ENCODE measurements at regions not wholly inside any gene's neighbourhood (a gene's known extent, or its start where the extent isn't known, plus 50 kb on each side); places are given as distances from the start of the nearest gene placed in this dataset.

DNA sequence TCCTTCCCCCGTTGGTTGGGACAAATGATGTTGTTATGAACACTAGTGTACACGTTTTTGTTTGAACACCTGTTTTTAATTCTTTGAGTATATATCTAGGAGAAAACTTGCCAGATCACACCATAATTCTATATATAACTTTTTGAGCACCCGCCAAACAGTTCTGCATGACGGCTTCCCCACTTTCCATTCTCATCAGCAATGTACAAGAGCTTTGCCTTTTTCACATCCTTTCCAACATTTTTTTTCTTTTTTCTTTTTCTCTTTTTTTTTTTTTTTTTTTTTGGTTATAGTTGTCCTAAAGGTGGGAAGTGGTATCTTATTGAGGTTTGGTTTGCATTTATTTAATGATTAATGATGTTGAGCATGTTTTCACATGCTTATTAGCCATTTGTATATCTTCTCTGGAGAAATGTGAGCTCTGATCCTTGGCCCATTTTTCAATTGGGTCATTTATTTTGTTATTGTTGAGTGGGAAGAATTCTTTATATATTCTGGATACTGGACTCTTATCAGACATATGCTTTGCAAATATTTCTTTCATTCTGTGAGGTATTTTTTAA is 86.9 kb upstream of the ZC3H15 start:
- Histone ChIP-seq H3K4me1 (ENCODE audit: insufficient read depth, low read length, poor library complexity, severe bottlenecking) (no peaks in the 10 kb centered on the region), H3K79me2 (ENCODE audit: insufficient read depth, low read length) (no peaks in the 10 kb centered on the region), H3K9me2 (replicated peaks; ENCODE audit: low read depth, low read length) (no peaks in the 10 kb centered on the region), H3K4me2 (ENCODE audit: low read depth, low read length, poor library complexity, severe bottlenecking) (no peak overlapping the region), H4K20me1 (ENCODE audit: insufficient read depth, low read length, poor library complexity, severe bottlenecking) (no peaks in the 10 kb centered on the region), H3K36me3 (ENCODE audit: insufficient read depth, low read length) (no peaks in the 10 kb centered on the region), H3K27me3 (ENCODE audit: insufficient read depth, low read length, poor library complexity, severe bottlenecking) (no peaks in the 10 kb centered on the region), H3K4me3 (ENCODE audit: low read length, poor library complexity, severe bottlenecking) (no peak overlapping the region), H3F3A (ENCODE audit: low read depth) (no peaks in the 10 kb centered on the region), H2AFZ (ENCODE audit: low read length) (no peak overlapping the region), H3K9me3 (ENCODE audit: insufficient read depth, low read depth, low read length) (no peaks in the 10 kb centered on the region), H3K9ac (ENCODE audit: low read depth, low read length, poor library complexity, severe bottlenecking) (no peak overlapping the region)
- TF ChIP-seq EZH2phosphoT487 (IDR thresholded peaks at IDR 0.05; ENCODE audit: borderline replicate concordance) = no peak
- TF ChIP-seq, protein P1, sequence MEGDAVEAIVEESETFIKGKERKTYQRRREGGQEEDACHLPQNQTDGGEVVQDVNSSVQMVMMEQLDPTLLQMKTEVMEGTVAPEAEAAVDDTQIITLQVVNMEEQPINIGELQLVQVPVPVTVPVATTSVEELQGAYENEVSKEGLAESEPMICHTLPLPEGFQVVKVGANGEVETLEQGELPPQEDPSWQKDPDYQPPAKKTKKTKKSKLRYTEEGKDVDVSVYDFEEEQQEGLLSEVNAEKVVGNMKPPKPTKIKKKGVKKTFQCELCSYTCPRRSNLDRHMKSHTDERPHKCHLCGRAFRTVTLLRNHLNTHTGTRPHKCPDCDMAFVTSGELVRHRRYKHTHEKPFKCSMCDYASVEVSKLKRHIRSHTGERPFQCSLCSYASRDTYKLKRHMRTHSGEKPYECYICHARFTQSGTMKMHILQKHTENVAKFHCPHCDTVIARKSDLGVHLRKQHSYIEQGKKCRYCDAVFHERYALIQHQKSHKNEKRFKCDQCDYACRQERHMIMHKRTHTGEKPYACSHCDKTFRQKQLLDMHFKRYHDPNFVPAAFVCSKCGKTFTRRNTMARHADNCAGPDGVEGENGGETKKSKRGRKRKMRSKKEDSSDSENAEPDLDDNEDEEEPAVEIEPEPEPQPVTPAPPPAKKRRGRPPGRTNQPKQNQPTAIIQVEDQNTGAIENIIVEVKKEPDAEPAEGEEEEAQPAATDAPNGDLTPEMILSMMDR (conservative IDR thresholded peaks at IDR 0.05; ENCODE audit: low read length) = no peak

DNA sequence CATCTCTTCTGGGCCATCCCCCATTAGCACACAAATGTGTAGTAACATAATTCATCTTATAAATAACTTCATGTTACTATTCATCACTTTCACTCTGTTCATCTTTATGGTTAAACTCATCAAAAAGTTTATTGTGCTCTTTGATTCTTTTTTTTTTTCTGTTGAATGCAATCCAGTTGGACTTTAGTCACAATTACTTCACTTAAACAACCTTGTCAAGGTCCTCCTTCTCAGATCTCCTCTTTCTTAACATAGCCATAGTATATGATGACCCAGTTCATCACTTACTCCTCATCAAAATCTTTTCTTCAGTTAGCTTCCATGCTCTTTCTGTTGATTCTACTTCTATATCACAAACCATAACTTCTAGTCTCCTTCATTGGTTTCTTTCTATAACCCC is 80.2 kb upstream of the ZC3H15 start:
- TF ChIP-seq, protein P1 (conservative IDR thresholded peaks at IDR 0.05; ENCODE audit: low read length) = no peak
- no peak for TF ChIP-seq EZH2phosphoT487 (IDR thresholded peaks at IDR 0.05; ENCODE audit: borderline replicate concordance)

DNA sequence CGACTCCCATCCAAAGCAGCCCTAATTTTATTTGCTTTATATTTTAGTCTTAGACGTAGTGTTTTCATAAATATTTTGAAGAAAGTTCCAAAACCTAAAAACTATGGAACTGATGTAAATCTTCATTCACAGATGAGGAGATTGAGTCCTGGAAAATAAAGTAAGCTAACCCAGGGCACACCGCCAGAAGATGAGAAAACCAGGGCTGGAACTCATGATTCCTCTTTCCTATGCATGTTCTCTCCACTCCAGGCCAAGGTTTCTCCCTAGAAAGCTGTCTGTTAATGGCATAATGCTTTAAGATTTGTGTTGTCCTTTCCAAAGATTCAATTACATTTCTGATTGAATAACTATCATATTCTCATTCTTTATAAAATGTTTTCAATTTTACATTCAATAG is 78.4 kb upstream of the ZC3H15 start:
- Histone ChIP-seq H3K4me2 (ENCODE audit: low read depth, low read length, poor library complexity, severe bottlenecking) (no peak overlapping the region), H3K4me1 (ENCODE audit: insufficient read depth, low read length, poor library complexity, severe bottlenecking) (no peaks in the 10 kb centered on the region), H3K27me3 (ENCODE audit: insufficient read depth, low read length, poor library complexity, severe bottlenecking) (no peaks in the 10 kb centered on the region), H3K4me3 (ENCODE audit: low read length, poor library complexity, severe bottlenecking) (no peak overlapping the region), H3K9ac (ENCODE audit: low read depth, low read length, poor library complexity, severe bottlenecking) (no peak overlapping the region), H3K9me2 (replicated peaks; ENCODE audit: low read depth, low read length) (no peaks in the 10 kb centered on the region), H3K79me2 (ENCODE audit: insufficient read depth, low read length) (no peaks in the 10 kb centered on the region), H3F3A (ENCODE audit: low read depth) (no peaks in the 10 kb centered on the region), H2AFZ (ENCODE audit: low read length) (no peak overlapping the region), H4K20me1 (ENCODE audit: insufficient read depth, low read length, poor library complexity, severe bottlenecking) (no peaks in the 10 kb centered on the region), H3K36me3 (ENCODE audit: insufficient read depth, low read length) (no peaks in the 10 kb centered on the region), H3K9me3 (ENCODE audit: insufficient read depth, low read depth, low read length) (no peaks in the 10 kb centered on the region)
- no peak for TF ChIP-seq EZH2phosphoT487 (IDR thresholded peaks at IDR 0.05; ENCODE audit: borderline replicate concordance)
- TF ChIP-seq, protein P1 (conservative IDR thresholded peaks at IDR 0.05; ENCODE audit: low read length) = no peak

More for the DNA sequence above, 80.2 kb upstream of the ZC3H15 start:
- no peak overlapping the region for H2AFZ ChIP-seq (ENCODE audit: low read length)
- no peaks in the 10 kb centered on the region for H3K9me3 ChIP-seq (ENCODE audit: insufficient read depth, low read depth, low read length)
- H4K20me1 ChIP-seq (ENCODE audit: insufficient read depth, low read length, poor library complexity, severe bottlenecking) = no peaks in the 10 kb centered on the region
- no peaks in the 10 kb centered on the region for H3K4me1 ChIP-seq (ENCODE audit: insufficient read depth, low read length, poor library complexity, severe bottlenecking)
- no peaks in the 10 kb centered on the region for H3K9me2 ChIP-seq (replicated peaks; ENCODE audit: low read depth, low read length)
- no peak overlapping the region for H3K9ac ChIP-seq (ENCODE audit: low read depth, low read length, poor library complexity, severe bottlenecking)
- no peaks in the 10 kb centered on the region for H3F3A ChIP-seq (ENCODE audit: low read depth)
- H3K4me2 ChIP-seq (ENCODE audit: low read depth, low read length, poor library complexity, severe bottlenecking) = no peak overlapping the region
- H3K4me3 ChIP-seq (ENCODE audit: low read length, poor library complexity, severe bottlenecking) = no peak overlapping the region
- no peaks in the 10 kb centered on the region for H3K36me3 ChIP-seq (ENCODE audit: insufficient read depth, low read length)
- no peaks in the 10 kb centered on the region for H3K27me3 ChIP-seq (ENCODE audit: insufficient read depth, low read length, poor library complexity, severe bottlenecking)
- H3K79me2 ChIP-seq (ENCODE audit: insufficient read depth, low read length) = no peaks in the 10 kb centered on the region

Data from Loucy (cell line).